ENCODE measurements at regions not wholly inside any gene's neighbourhood (a gene's known extent, or its start where the extent isn't known, plus 50 kb on each side); places are given as distances from the start of the nearest gene placed in this dataset.

DNA sequence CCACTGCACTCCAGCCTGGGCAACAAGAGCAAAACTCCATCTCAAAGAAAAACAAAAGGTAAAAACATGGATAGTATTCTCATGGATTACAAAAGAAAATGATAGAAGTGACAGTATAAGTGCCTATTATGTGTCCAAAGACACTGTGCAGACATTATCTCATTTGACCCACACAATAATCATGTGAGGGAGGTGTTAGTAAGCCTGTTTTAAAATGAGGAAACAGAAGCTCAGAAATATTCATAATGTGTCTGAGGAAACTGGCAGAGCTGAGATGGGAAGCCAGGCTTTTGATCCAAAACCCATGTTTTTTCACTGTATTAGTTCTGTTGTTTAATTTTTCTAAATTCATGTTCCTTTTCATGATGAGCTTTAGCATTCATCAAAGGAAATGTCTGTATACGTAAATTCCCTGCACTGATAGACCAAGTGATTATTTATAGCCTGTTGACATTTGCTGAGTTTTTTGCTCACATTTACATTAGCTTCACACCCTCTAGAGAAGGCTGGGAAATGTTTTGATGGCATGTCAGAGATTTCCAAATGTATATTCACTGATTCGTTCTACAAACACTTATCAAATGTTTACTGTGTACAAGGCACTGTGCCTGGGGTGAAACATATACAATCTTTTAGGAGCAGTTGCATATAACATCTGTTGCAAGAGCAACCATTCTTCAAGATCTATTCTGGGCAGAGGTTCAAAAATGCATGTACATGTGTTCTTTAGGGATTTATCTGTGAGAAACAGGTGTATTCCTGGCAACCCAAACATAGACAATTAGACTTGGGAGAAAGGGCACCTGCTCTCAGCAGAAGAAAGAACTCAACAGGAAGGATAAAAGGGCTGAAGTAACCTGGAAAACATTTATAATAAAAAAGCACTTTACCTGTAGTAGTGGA, 331.5 kb downstream of the SAMD5 start:
- intact Hi-C loops (cut with DNase I; ENCODE audit: low total_unique reads): no loop called here
- WGBS, 2 donors: 35 to 42% methylated on average over 2 of the region's 2 CpGs
- no peak for TF ChIP-seq POLR2A (IDR thresholded peaks at IDR 0.05)
- TF ChIP-seq, protein P1, sequence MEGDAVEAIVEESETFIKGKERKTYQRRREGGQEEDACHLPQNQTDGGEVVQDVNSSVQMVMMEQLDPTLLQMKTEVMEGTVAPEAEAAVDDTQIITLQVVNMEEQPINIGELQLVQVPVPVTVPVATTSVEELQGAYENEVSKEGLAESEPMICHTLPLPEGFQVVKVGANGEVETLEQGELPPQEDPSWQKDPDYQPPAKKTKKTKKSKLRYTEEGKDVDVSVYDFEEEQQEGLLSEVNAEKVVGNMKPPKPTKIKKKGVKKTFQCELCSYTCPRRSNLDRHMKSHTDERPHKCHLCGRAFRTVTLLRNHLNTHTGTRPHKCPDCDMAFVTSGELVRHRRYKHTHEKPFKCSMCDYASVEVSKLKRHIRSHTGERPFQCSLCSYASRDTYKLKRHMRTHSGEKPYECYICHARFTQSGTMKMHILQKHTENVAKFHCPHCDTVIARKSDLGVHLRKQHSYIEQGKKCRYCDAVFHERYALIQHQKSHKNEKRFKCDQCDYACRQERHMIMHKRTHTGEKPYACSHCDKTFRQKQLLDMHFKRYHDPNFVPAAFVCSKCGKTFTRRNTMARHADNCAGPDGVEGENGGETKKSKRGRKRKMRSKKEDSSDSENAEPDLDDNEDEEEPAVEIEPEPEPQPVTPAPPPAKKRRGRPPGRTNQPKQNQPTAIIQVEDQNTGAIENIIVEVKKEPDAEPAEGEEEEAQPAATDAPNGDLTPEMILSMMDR (IDR thresholded peaks at IDR 0.05): no peak

DNA sequence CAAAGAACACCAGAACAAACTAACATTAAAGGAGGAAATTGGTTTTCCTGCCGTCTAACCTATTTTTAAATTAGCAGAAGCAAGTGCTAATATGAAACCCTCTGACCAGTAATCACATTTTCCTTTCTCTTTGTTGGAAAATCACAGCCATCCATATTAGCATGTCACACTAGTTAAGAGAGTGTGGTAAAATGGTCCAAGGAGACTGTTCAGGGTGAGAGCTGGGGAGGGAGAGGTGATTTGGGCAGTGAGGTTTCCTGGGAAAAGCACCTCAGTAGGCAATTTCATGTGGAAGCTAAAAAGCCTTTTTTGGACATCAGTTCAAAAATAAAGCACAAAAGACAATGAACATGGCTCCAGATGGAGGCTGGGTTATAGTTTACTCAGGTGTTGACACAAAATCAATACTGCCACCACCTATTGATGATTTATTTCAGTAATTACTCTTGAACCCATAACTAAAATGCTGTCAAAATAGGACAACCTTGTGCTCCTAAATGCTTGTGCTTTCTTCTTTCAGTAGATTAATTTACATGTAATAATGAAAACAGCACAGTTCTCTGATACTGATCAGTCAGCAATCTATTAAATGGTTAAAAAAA, 333.2 kb downstream of the SAMD5 start:
- WGBS, 2 donors: 34 to 45% methylated on average over 1 of the region's 1 CpG
- no peak for DNase-seq (ENCODE audit: low spot score in 2 of 2)
- TF ChIP-seq, protein P1 (IDR thresholded peaks at IDR 0.05): no peak
- no peak for TF ChIP-seq POLR2A (IDR thresholded peaks at IDR 0.05)
- no peak overlapping the region for H3K4me3 ChIP-seq (ENCODE audit: low read depth, poor library complexity, severe bottlenecking)
- intact Hi-C loops (cut with DNase I; ENCODE audit: low total_unique reads): no loop called here

More for the DNA sequence above, 331.5 kb downstream of the SAMD5 start:
- no peak overlapping the region for H3K4me3 ChIP-seq (ENCODE audit: low read depth, poor library complexity, severe bottlenecking)
- no peak for DNase-seq (ENCODE audit: low spot score in 2 of 2)

- intact Hi-C loops (cut with DNase I; ENCODE audit: low total_unique reads): no loop called here
- 52 to 55% methylated on average over 10 of the region's 10 CpGs for WGBS, 2 donors
These were observed 341.2 kb downstream of the SAMD5 start for GRCh38 chr6:147849401-147850330.

GRCh38 chr6:147852772-147853171, 344.3 kb downstream of the SAMD5 start:
- intact Hi-C loops (cut with DNase I; ENCODE audit: low total_unique reads): no loop called here
- 89 to 90% methylated on average over 2 of the region's 2 CpGs for WGBS, 2 donors
- no peak for DNase-seq (ENCODE audit: low spot score in 2 of 2)
- no peak for TF ChIP-seq POLR2A (IDR thresholded peaks at IDR 0.05)
- TF ChIP-seq, protein P1 (IDR thresholded peaks at IDR 0.05): no peak
- no peak overlapping the region for H3K4me3 ChIP-seq (ENCODE audit: low read depth, poor library complexity, severe bottlenecking)

More at GRCh38 chr6:147849401-147850330, 341.2 kb downstream of the SAMD5 start:
- TF ChIP-seq, protein P1 (IDR thresholded peaks at IDR 0.05): no peak
- no peak for TF ChIP-seq POLR2A (IDR thresholded peaks at IDR 0.05)
- H3K4me3 ChIP-seq (ENCODE audit: low read depth, poor library complexity, severe bottlenecking): no peak overlapping the region
- no peak for DNase-seq (ENCODE audit: low spot score in 2 of 2)

DNA sequence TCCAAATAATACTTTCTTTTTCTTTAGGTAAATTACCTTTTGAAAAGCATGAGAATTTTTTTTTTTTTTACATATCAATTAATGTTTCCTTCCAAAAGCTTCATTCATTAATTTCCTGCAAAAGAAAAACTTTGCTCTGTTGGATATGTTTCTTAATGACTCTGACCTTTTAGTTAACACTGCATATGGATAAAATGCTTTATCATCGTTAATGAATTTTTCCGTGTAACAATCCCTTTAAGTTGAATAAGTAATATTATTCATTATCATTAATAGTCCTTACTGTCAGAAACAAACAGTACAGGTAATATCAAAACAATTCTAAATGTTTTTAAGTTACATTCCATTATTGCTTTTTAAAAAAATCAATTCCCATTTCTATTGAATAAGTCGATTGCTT, 345.1 kb downstream of the SAMD5 start:
- WGBS, 2 donors: 93 to 94% methylated on average over 3 of the region's 3 CpGs
- H3K4me3 ChIP-seq (ENCODE audit: low read depth, poor library complexity, severe bottlenecking): no peak overlapping the region
- no peak for TF ChIP-seq POLR2A (IDR thresholded peaks at IDR 0.05)
- TF ChIP-seq, protein P1 (IDR thresholded peaks at IDR 0.05): no peak

More for the DNA sequence above, 345.1 kb downstream of the SAMD5 start:
- intact Hi-C loops (cut with DNase I; ENCODE audit: low total_unique reads): no loop called here
- no peak for DNase-seq (ENCODE audit: low spot score in 2 of 2)
